HUES6 (cell line): ENCODE measurements at regions not wholly inside any gene's neighbourhood (a gene's known extent, or its start where the extent isn't known, plus 50 kb on each side); places are given as distances from the start of the nearest gene placed in this dataset.

Source experiments
- H3K27ac ChIP-seq: 2 replicates; pipeline ENCODE4 v1.7.0; 2013; ENCODE audit warnings: low read depth, mild to moderate bottlenecking, low read length, inconsistent platforms
- H3K27me3 ChIP-seq: 2 replicates; pipeline ENCODE4 v1.6.1; 2013; ENCODE audit warnings: low read length; ENCODE audit not compliant: control insufficient read depth, insufficient read depth
- H3K36me3 ChIP-seq: 2 replicates; pipeline ENCODE4 v1.6.1; 2013; ENCODE audit warnings: low read length; ENCODE audit not compliant: control insufficient read depth, insufficient read depth
- H3K4me1 ChIP-seq: 2 replicates; pipeline ENCODE4 v1.6.1; 2013; ENCODE audit warnings: low read length; ENCODE audit not compliant: control insufficient read depth, insufficient read depth
- H3K4me3 ChIP-seq: 2 replicates; pipeline ENCODE4 v1.5.1; 2013; ENCODE audit warnings: low read depth, low read length
- H3K9ac ChIP-seq: one replicate; pipeline ENCODE4 v1.6.1; 2013; ENCODE audit warnings: mild to moderate bottlenecking, low read length
- H3K9me3 ChIP-seq: 2 replicates; pipeline ENCODE4 v1.6.1; 2013; ENCODE audit warnings: low read depth, low read length; ENCODE audit not compliant: control insufficient read depth, insufficient read depth

GRCh38 chr12:53816360-53817020 is 64.7 kb upstream of the CISTR start:
- Histone ChIP-seq H3K4me3 (no peak overlapping the region), H3K36me3 (no peaks in the 10 kb centered on the region), H3K9me3 (no peaks in the 10 kb centered on the region), H3K4me1 (no peaks in the 10 kb centered on the region), H3K27me3 (peaks cover 78% of the 10 kb centered on the region), H3K9ac (no peak overlapping the region), H3K27ac (no peak overlapping the region)

GRCh38 chr12:53817021-53817389 is 65.2 kb upstream of the CISTR start:
- H3K4me1 ChIP-seq = no peaks in the 10 kb centered on the region
- H3K36me3 ChIP-seq = no peaks in the 10 kb centered on the region
- H3K27me3 ChIP-seq = peaks cover 78% of the 10 kb centered on the region
- no peak overlapping the region for H3K9ac ChIP-seq
- no peak overlapping the region for H3K27ac ChIP-seq
- no peaks in the 10 kb centered on the region for H3K9me3 ChIP-seq
- H3K4me3 ChIP-seq = no peak overlapping the region

GRCh38 chr12:53820514-53821306 is 68.9 kb upstream of the CISTR start:
- Histone ChIP-seq H3K36me3 (no peaks in the 10 kb centered on the region), H3K9me3 (no peaks in the 10 kb centered on the region), H3K4me1 (no peaks in the 10 kb centered on the region), H3K9ac (no peak overlapping the region), H3K27ac (no peak overlapping the region), H3K4me3 (no peak overlapping the region), H3K27me3 (peaks cover 80% of the 10 kb centered on the region)

- H3K36me3 ChIP-seq = no peaks in the 10 kb centered on the region
- peaks cover 50% of the 10 kb centered on the region for H3K27me3 ChIP-seq
- H3K4me1 ChIP-seq = no peaks in the 10 kb centered on the region
- no peaks in the 10 kb centered on the region for H3K9me3 ChIP-seq
- no peak overlapping the region for H3K9ac ChIP-seq
- H3K4me3 ChIP-seq = no peak overlapping the region
- H3K27ac ChIP-seq = no peak overlapping the region
Observed at GRCh38 chr12:53824001-53824712, 72.4 kb upstream of the CISTR start.

- Histone ChIP-seq H3K4me1 (no peaks in the 10 kb centered on the region), H3K4me3 (no peak overlapping the region), H3K9ac (no peak overlapping the region)
Observed at GRCh38 chr12:53825246-53826081, 73.7 kb upstream of the CISTR start.

GRCh38 chr12:53827306-53827705 is 75.5 kb upstream of the CISTR start:
- no peak overlapping the region for H3K9ac ChIP-seq
- no peak overlapping the region for H3K4me3 ChIP-seq
- no peaks in the 10 kb centered on the region for H3K36me3 ChIP-seq
- no peaks in the 10 kb centered on the region for H3K4me1 ChIP-seq
- H3K27ac ChIP-seq = no peak overlapping the region
- H3K9me3 ChIP-seq = no peaks in the 10 kb centered on the region
- H3K27me3 ChIP-seq = peaks cover 29% of the 10 kb centered on the region; the same call in 1 of the 2 replicates

More at GRCh38 chr12:53825246-53826081, 73.7 kb upstream of the CISTR start:
- no peaks in the 10 kb centered on the region for H3K36me3 ChIP-seq
- H3K27ac ChIP-seq = no peak overlapping the region
- H3K27me3 ChIP-seq = peaks cover 41% of the 10 kb centered on the region; the same call in 1 of the 2 replicates
- H3K9me3 ChIP-seq = no peaks in the 10 kb centered on the region

- Histone ChIP-seq H3K9me3 (no peaks in the 10 kb centered on the region), H3K36me3 (no peaks in the 10 kb centered on the region), H3K27me3 (peaks cover 32% of the 10 kb centered on the region), H3K4me1 (no peaks in the 10 kb centered on the region), H3K27ac (no peak overlapping the region), H3K4me3 (no peak overlapping the region), H3K9ac (no peak overlapping the region)
Observed at GRCh38 chr12:53828598-53828997, 76.8 kb upstream of the CISTR start.

GRCh38 chr12:53829130-53829819 is 77.5 kb upstream of the CISTR start:
- Histone ChIP-seq H3K9me3 (no peaks in the 10 kb centered on the region), H3K27ac (no peak overlapping the region), H3K36me3 (no peaks in the 10 kb centered on the region), H3K4me1 (no peaks in the 10 kb centered on the region), H3K9ac (no peak overlapping the region), H3K27me3 (peaks cover 31% of the 10 kb centered on the region), H3K4me3 (no peak overlapping the region)

GRCh38 chr12:53830631-53831030 is 78.9 kb upstream of the CISTR start:
- Histone ChIP-seq H3K9ac (no peak overlapping the region), H3K27me3 (peaks cover 31% of the 10 kb centered on the region), H3K9me3 (no peaks in the 10 kb centered on the region), H3K4me3 (no peak overlapping the region), H3K27ac (no peak overlapping the region), H3K4me1 (no peaks in the 10 kb centered on the region), H3K36me3 (no peaks in the 10 kb centered on the region)

- Histone ChIP-seq H3K9me3 (no peaks in the 10 kb centered on the region), H3K4me3 (no peak overlapping the region), H3K36me3 (no peaks in the 10 kb centered on the region), H3K4me1 (no peaks in the 10 kb centered on the region), H3K27me3 (peaks cover 74% of the 10 kb centered on the region), H3K27ac (no peak overlapping the region), H3K9ac (no peak overlapping the region)
Observed at GRCh38 chr12:53836119-53836655, 84.4 kb upstream of the CISTR start.
